ENCODE measurements at regions not wholly inside any gene's neighbourhood (a gene's known extent, or its start where the extent isn't known, plus 50 kb on each side); places are given as distances from the start of the nearest gene placed in this dataset.
"Not testable (repeated sequence)": the region's sequence is repeated elsewhere in the genome, so short reads cannot be mapped to it uniquely, and the experiment has no call there.

DNA sequence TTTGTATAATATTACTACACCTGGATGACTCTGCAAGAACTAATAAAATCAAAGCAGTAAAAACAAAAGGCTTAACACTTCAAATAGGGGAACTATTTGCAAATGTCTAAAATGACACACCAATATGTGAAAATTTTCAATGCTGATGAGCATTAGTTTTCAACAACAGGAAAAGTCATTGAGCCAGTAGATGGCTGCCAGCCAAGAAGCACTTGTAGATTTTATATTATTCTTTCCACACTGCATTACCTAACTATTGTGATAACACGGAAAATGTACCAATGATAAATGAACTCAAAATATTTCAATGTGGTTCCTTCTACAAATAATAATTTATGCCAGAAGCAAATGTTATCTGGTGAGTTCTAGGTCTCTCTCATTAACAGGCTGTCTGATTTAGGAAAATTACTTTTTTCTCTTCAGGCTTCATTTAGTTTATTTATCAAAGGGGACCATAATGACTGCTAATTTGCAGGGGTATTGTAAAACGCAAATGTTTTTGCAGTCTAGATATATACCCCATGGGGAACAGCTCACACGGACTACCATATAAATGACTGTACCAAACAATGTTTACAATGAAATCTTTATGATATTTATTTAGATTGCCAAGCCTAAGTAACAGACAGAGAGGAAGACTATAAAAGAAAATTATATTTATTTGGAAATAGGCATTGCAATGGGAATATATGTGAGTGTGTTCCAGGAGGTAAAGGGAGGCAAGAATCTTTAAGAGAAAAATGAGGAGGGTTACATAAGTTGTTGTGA, 407.8 kb downstream of the LIG4 start:
- TF ChIP-seq, protein P1, sequence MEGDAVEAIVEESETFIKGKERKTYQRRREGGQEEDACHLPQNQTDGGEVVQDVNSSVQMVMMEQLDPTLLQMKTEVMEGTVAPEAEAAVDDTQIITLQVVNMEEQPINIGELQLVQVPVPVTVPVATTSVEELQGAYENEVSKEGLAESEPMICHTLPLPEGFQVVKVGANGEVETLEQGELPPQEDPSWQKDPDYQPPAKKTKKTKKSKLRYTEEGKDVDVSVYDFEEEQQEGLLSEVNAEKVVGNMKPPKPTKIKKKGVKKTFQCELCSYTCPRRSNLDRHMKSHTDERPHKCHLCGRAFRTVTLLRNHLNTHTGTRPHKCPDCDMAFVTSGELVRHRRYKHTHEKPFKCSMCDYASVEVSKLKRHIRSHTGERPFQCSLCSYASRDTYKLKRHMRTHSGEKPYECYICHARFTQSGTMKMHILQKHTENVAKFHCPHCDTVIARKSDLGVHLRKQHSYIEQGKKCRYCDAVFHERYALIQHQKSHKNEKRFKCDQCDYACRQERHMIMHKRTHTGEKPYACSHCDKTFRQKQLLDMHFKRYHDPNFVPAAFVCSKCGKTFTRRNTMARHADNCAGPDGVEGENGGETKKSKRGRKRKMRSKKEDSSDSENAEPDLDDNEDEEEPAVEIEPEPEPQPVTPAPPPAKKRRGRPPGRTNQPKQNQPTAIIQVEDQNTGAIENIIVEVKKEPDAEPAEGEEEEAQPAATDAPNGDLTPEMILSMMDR (conservative IDR thresholded peaks at IDR 0.05): no peak
- H3K27ac ChIP-seq: no peak overlapping the region

DNA sequence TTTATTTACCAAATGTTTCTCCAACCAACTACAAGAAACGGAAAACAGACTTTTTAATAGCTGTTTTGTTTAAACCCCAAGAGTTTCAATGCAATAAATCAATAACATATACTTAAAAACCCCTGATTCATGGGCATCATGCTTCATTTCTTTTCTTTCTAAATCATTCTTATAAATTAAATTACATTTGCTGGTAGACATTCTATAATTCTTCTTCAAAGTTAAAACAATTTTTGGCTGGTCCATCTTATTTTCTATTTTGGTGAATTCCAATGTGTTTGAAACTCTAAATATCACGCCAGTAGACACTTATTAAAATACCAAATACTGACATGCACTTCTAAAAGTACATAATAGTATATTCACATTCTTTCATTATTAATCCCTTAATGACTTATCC, 408.6 kb downstream of the LIG4 start:
- H3K27ac ChIP-seq: no peak overlapping the region
- TF ChIP-seq, protein P1 (conservative IDR thresholded peaks at IDR 0.05): no peak

DNA sequence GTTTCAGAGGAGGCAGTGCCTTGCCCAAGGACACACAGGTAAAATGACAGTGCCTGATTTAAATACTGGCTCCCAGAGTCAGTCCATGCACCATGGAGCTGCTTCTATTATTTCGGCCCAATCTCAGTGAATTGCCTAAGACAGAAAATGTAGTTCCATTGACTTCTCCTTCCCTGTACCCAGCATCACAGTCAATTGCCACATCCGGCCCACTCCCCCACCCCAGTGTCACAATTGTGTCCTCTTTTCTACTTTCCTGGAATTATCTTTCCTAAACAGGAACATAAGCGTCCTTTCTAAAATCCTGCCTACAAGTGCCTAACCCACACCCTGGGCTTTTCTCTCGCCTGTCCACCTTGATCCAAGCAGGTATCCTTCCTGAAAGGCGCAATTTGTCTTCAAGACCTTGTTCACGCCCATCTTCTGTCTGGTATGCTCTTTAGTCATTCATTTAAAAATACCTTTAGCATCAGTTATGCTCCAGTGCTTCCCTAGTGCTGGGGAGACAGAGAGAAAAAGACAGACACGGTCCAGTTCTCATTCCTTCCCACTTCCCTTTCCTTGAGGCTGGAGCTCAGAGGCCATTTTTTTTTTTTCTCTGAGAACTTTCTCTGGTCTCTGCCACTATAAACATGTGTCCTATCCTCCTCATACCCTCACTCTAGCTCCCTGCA, 411.4 kb downstream of the LIG4 start:
- TF ChIP-seq, protein P1 (conservative IDR thresholded peaks at IDR 0.05): no peak
- H3K27ac ChIP-seq: no peak overlapping the region

DNA sequence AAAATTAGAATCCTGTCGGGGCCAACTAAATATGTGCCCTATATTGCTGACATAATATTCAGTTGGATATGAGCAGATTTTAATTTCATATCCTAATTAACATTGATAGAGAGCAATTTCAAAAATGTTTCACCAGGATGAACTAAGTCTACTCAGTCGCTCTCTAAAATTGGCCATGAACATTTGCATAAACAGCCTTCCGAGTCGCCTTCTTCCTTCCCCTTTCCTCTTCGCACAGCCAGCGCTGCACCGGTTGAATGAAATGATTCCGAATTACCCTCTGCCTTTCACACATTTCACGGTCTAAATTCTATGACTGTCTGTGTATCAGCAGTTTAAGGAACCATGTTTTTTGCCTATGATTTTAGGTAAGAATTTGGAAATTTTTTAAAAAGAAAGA, 413.7 kb downstream of the LIG4 start:
- TF ChIP-seq, protein P1 (conservative IDR thresholded peaks at IDR 0.05): no peak
- H3K27ac ChIP-seq: no peak overlapping the region

DNA sequence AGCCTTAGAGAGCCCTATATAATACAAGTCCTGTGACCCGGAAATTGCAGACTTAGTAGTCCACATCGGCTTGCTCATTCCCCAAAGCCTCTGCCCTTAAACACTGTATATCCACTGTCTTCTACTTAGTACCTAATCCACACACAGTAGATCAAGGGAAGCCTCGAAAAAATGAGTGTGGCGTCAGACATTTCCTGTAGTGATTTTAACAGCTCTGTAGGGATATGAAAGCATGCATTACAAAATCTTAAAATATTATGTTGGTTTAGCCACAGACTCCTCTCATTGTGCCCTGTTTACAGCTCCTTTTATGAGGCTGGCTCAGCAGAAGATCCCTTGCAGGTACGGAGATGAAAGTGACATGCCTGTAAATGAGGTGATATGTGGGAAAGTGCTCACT, 416.3 kb downstream of the LIG4 start:
- TF ChIP-seq, protein P1 (conservative IDR thresholded peaks at IDR 0.05): no peak
- no peak overlapping the region for H3K27ac ChIP-seq

DNA sequence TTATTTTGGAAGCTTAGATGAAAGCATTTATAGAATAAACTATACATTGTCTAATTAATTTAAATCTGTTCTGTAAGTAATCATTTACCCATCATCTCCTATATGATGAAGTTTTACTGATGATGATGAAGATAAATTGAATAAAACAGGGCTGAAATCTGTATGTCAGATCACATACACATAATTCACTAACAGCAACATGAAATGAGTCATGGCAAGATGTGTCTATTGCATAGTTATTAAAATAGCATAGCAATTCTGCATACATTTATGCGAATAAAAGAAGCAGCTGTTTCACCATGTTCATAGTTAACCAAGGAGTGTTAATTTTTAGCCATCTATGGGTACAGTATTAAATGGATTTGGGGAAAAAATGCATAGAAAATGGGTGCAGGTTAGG, 424.9 kb downstream of the LIG4 start:
- H3K27ac ChIP-seq: no peak overlapping the region
- TF ChIP-seq, protein P1 (conservative IDR thresholded peaks at IDR 0.05): no peak

DNA sequence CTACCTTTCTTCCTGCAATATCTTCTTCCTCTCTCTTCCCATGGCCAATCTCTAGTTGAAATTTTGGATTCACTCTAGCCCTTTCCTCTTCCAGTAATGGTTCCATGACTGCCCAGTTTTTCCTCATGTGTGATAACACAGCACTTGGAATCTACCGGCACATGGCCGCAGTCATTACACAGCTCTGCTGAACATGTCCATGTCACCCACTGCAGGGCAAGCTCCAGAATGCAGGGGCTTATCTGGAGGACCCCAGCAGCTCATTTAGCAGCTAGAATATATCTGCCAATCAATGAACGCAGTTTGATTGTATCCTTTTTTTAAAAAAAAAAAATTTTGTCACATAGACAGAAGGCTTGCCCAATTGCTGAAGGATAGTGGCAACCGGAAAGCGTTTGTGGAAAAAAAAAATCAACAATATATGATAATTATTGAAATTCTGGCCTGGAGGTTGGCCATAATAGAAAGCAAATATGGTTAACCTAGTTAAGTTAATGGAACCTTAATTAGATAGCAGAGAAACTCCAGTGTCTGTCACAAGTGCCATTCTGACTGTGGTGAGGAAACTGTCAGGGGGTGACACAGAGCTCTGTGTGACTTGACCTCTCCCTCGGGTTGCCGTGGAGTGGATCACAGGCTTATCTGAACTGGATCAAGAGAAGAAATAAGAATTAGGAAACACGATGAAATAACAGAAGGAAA, 426.7 kb downstream of the LIG4 start:
- TF ChIP-seq, protein P1 (conservative IDR thresholded peaks at IDR 0.05): no peak
- H3K27ac ChIP-seq: no peak overlapping the region

DNA sequence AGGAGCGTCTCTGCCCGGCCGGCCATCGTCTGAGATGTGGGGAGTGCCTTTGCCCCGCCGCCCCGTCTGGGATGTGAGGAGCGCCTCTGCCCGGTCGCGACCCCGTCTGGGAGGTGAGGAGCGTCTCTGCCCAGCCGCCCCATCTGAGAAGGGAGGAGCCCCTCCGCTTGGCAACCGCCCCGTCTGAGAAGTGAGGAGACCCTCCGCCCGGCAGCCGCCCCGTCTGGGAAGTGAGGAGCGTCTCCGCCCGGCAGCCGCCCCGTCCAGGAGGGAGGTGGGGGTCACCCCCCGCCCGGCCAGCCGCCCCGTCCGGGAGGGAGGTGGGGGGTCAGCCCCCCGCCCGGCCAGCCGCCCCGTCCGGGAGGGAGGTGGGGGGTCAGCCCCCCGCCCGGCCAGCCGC, 432.7 kb downstream of the LIG4 start:
- not testable (repeated sequence) for H3K27ac ChIP-seq

All from VCaP (cell line).